Muscle of arm (tissue), 1 donor: ENCODE measurements at regions not wholly inside any gene's neighbourhood (a gene's known extent, or its start where the extent isn't known, plus 50 kb on each side); places are given as distances from the start of the nearest gene placed in this dataset.

Experiments used
- DNase-seq: peaks from one replicate; pipeline ENCODE4 v3.0.0-alpha.2; 2013

- DNase-seq: no peak
Measured at GRCh38 chr4:178412455-178412854, 970.2 kb upstream of the AGA start.

DNA sequence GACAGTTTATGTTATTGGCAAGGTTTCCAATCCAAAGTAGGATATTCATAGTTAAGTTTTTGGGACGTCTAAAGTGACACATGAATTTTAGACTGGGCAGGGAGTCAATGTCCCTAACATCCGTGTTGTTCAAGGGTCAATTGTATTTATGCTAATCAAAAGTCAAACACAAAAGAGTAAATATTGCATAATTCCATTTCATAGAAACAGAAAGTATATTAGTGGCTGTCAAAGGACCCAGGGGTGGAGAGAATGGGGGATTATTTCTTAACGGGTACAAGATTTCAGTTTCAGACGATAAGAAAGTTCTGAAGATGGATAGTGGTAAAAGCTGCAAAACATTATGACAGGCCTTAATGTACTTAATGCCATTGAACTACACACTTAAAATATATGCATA, 971.8 kb upstream of the AGA start:
- no peak for DNase-seq

GRCh38 chr4:178414881-178415446, 972.7 kb upstream of the AGA start:
- DNase-seq: no peak

DNA sequence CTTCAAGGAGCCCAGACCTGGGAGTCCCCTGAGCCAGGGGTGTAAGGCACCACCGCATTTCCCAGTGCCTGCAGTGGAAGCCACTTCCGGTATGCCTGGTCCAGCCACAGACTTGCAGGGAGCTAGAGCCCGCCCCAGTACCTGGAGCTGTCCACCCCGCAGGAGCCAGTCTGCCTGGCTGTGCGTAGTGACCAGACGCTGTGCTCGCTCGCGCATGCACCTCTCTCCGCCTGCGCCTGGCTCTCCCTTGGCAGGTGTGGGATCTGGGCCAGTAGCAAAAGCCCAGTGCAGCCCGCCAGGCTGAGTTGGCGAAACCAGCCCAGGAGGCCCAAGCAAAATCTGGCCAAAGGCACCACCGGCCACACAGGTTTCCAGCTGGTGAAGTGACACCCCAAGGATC, 973.7 kb upstream of the AGA start:
- no peak for DNase-seq

DNA sequence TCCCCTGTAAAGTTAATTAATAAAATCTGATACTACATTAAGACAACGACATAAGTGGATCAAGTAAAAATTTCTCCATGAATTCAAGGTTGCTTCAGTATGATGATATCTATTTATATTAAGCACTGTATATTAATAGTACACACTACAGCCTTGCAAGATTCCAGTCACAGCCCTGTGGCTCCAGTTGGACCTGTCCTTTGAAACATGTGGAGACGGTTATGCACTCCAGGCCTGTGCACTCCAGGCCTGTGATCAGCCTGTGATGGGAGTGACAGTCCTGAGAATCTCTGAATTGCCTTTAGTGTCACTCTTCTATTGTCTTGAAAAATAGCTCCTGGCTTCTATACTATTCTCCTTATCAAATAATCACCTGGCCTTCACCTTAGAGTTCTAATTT, 981.1 kb upstream of the AGA start:
- DNase-seq: no peak

DNA sequence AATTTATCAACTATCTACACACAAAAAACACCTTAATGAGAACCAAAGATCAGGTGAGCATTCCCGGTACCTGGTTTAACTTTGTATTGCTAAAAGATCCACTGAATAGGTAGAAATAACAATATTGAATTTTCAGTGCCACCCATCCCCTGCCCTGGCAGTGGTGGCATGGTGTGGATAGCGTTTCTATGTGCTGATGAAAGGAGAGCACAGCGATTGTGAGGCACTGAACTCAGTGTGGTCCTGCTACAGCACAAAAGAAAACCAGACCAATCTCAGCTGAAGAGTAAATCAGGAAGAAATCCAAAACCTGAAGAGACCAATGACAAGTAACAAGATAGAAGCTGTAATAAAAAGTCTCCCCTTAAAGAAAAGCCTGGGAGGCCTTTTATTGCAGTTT, 984.6 kb upstream of the AGA start:
- DNase-seq: no peak

- no peak for DNase-seq
Measured at GRCh38 chr4:178427663-178428062, 985.4 kb upstream of the AGA start.

- no peak for DNase-seq
Measured at GRCh38 chr4:178448372-178449035, 1006.3 kb upstream of the AGA start.

- DNase-seq: no peak
Measured at GRCh38 chr4:178450614-178451013, 1008.4 kb upstream of the AGA start.

- DNase-seq: no peak
Measured at GRCh38 chr4:178453057-178453456, 1010.8 kb upstream of the AGA start.

- DNase-seq: no peak
Measured at GRCh38 chr4:178457286-178457685, 1015.0 kb upstream of the AGA start.

DNA sequence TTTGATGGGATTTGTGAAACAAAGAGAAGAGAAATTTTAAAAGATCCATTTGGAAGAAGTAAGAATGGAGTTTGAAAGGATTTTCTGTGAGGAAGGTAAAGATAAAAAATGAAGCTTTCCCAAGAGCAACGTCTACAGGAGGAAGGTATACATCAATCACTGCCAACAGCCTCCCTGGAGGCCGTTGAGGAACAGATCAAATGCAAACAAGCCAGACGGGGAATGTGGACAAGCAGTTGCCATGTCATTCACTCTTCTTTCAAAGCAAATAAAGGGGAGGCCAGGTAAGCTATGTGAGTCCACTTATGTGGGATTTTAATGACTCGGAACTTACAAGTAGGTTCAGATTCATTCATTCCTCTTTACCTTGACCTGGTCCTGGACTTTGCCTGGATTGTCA, 1020.5 kb upstream of the AGA start:
- no peak for DNase-seq

- no peak for DNase-seq
Measured at GRCh38 chr4:178463747-178464146, 1021.5 kb upstream of the AGA start.

- DNase-seq: no peak
Measured at GRCh38 chr4:178470996-178471784, 1029.0 kb upstream of the AGA start.

DNA sequence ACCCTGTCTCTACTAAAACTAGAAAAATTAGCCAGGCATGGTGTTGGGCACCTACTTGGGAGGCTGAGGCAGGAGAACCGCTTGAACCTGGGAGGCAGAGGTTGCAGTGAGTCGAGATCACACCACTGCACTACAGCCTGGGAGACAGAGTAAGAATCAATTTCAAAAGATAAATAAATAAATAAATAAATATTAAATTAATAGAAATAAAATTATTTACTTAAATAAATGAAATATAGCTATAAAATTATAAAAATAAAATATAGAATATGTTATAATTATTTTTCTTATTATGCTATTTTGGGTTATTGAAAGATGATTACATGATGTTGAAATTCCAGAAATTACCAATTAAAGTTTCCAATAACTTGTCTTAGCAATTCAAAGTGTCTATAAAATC, 1029.8 kb upstream of the AGA start:
- no peak for DNase-seq

DNA sequence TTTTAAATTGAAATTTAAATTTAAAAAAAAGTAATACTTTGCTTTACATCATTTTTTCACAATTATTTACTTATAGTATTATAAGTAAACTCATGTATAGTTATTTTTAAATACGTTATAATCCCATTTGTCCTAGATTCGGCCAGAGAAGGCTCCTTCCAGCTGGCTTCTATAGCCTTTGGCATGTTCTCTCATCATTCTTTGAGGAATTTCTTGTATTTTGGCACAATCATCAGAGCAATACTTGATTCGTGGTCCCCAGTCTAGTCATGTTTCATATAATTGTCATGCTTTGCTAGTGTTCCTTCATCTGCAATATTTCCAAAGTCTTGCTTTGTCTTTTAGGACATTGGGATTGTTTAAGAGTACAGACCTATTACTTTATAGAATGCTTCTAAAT, 1037.9 kb upstream of the AGA start:
- peak; percentile 71 for DNase-seq

DNA sequence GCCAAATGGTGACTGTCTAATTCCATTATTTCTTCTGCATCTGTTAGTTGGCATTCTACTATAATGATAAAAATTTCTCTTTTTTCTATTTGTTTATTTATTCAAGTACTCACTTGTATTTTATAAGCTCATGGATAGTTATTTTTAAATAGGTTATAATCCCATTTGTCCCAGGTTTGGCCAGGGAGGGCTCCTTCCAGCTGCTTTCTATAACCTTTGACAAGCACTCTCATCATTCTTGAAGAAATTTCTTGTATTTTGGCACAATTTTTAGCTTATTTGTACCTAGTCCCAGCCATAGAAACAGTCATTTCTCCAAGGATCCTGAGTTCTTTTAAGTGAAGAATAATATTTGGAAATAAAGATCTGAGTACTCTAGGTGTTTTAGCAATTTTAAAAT, 1038.6 kb upstream of the AGA start:
- peak; percentile 34 for DNase-seq

- no peak for DNase-seq
Measured at GRCh38 chr4:178481564-178481963, 1039.3 kb upstream of the AGA start.

DNA sequence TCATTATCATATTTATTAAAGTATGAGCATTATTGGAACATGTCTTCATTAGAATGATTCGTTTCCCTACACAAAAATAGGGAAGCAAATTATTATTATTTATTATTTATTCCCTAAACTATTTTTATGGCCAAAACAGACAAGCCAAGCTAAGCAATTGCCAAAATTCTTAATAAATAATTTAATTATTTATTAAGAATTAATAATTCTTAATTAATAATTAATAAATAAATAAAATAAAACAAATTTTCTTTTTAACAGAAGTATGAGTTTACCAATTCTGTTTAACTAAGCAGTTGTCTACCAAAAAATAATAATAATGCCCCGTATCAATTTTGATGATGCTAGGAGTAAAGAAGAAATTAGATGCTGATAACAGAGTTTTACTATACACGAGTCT, 1080.8 kb upstream of the AGA start:
- no peak for DNase-seq

DNA sequence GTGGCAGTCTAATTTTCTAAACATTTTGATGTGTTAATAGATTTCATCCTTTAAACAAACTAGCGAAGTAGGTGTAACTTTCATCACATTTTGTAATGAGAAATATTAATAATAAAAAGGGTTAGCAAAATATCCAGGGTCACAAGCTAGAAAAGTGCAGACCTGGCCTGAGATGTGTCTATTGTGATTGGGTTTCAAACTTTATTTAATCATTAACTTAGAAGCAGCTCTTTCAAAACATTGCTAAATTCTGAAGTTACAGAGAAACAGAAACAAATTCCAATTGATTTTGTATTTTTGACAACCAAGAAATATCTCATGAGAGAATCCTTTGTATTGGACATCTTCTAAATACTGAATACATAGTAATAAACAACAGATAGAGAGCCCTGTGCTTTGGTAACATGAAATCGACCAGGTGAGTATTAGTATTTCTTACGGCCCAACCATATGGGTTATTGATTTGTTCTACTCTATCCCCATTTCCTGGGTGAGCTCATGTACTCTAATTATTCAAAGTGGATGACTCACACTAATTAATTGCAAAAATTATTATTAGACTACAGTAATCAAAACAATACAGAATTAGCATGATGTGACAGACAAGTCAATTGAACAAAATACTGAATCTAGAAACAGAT, 1093.8 kb upstream of the AGA start:
- no peak for DNase-seq

GRCh38 chr4:178553201-178553600, 1111.0 kb upstream of the AGA start:
- no peak for DNase-seq

- no peak for DNase-seq
Measured at GRCh38 chr4:178554352-178554751, 1112.1 kb upstream of the AGA start.

DNA sequence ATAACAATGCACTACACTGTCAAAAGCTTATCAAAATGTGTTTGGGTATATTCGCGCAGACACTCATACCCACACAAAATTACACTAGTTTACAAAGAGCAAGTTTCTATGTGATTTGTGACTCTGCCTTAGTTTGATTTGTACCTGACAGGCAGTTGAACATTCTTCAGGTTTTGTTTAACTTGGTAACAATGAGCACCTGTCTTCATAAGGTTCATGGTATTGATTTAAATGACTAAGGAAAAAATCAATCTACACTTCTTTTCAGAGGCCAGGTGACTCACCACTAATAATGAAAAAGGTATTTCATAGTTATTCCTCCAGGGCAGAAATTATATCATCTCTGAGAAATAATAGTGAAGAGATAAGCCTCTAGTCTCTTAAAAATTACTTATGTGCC, 1114.6 kb upstream of the AGA start:
- no peak for DNase-seq
